GM12864 (cell line): ENCODE measurements at regions not wholly inside any gene's neighbourhood (a gene's known extent, or its start where the extent isn't known, plus 50 kb on each side); places are given as distances from the start of the nearest gene placed in this dataset.

Source experiments
- DNase-seq: peaks from one replicate; pipeline ENCODE4 v3.0.0-alpha.2; 2011; ENCODE audit warnings: low read depth
- H3K4me3 ChIP-seq: 2 replicates; pipeline ENCODE4 v1.5.1; 2011; ENCODE audit warnings: mild to moderate bottlenecking, low read depth, low read length, control low read depth
- TF ChIP-seq, protein P1 (sequence below): IDR thresholded peaks from 2 replicates; pipeline ENCODE4 v1.5.1; 2011; ENCODE audit warnings: low read depth, mild to moderate bottlenecking, moderate library complexity, low read length, control low read depth, inconsistent platforms; ENCODE audit errors: missing control alignments

GRCh38 chr6:62392291-62392690, 106.3 kb upstream of the KHDRBS2 start:
- H3K4me3 ChIP-seq = no peak overlapping the region
- DNase-seq = no peak
- TF ChIP-seq, protein P1, sequence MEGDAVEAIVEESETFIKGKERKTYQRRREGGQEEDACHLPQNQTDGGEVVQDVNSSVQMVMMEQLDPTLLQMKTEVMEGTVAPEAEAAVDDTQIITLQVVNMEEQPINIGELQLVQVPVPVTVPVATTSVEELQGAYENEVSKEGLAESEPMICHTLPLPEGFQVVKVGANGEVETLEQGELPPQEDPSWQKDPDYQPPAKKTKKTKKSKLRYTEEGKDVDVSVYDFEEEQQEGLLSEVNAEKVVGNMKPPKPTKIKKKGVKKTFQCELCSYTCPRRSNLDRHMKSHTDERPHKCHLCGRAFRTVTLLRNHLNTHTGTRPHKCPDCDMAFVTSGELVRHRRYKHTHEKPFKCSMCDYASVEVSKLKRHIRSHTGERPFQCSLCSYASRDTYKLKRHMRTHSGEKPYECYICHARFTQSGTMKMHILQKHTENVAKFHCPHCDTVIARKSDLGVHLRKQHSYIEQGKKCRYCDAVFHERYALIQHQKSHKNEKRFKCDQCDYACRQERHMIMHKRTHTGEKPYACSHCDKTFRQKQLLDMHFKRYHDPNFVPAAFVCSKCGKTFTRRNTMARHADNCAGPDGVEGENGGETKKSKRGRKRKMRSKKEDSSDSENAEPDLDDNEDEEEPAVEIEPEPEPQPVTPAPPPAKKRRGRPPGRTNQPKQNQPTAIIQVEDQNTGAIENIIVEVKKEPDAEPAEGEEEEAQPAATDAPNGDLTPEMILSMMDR = no peak

GRCh38 chr6:62391358-62391757, 105.3 kb upstream of the KHDRBS2 start:
- H3K4me3 ChIP-seq = no peak overlapping the region
- TF ChIP-seq, protein P1 = no peak

GRCh38 chr6:62390401-62390800, 104.4 kb upstream of the KHDRBS2 start:
- no peak for DNase-seq
- TF ChIP-seq, protein P1 = no peak
- H3K4me3 ChIP-seq = no peak overlapping the region

More at GRCh38 chr6:62391358-62391757, 105.3 kb upstream of the KHDRBS2 start:
- DNase-seq = no peak

GRCh38 chr6:62371453-62372210, 85.6 kb upstream of the KHDRBS2 start:
- no peak for DNase-seq
- no peak overlapping the region for H3K4me3 ChIP-seq
- TF ChIP-seq, protein P1 = no peak

DNA sequence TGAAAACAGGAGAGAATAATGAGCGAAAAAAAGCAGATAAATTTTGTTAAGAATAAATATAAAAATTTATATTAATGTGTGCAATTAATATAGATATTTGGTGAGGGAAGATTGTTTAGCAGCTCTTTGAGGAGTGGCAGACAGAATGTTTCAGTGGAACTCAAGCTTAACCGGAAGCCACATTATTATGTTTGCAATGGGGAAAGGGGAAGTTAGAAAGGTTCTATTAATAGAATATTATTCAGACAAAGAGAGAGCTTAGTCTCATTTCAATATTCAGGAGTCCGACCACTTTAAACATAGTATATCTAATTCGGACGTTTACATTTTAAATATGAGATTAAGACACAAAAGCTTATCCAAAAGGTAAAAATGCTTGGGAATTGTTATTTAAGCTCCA, 81.6 kb upstream of the KHDRBS2 start:
- DNase-seq = no peak
- no peak overlapping the region for H3K4me3 ChIP-seq
- TF ChIP-seq, protein P1 = no peak

DNA sequence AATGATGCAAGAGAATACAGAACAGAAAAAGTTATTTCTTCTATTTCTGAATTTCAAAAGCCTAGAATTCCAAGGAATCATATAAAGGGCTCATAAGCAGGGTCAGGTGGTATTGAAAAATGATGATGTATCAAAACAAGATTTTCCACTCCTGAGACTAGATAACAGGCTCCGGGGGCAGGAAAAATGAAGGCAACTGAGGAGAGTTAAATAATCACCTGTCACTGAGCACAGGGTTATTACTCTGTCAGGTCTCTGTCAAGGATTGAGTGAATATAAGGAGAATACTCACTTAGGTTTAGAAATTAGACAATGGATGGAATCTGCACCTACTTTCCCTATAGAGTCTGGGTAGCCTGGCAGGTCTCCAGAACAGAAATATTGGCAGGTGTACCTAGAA, 76.1 kb upstream of the KHDRBS2 start:
- no peak for DNase-seq
- TF ChIP-seq, protein P1 = no peak
- H3K4me3 ChIP-seq = no peak overlapping the region

DNA sequence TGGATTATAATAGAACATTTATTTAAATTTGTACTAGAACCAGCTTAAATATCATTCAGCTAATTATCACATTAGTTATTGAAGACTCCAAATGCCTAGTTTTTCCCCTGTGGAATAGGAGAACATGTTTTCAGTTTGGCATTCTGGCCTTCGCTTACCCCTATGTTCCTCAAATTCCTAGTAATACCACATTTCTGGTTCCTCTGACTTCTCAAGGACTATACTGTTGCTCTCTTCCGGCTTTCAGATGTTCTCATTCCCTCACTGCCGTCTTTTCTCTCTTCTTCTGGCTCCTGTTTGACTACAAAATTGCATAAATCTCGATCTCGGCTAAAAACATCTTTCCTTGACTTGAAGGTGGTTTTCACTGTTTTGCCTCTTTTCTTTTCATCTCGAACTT, 71.8 kb upstream of the KHDRBS2 start:
- no peak overlapping the region for H3K4me3 ChIP-seq
- TF ChIP-seq, protein P1 = no peak
- no peak for DNase-seq
